Panc1 (cell line): ENCODE measurements at regions not wholly inside any gene's neighbourhood (a gene's known extent, or its start where the extent isn't known, plus 50 kb on each side); places are given as distances from the start of the nearest gene placed in this dataset.

Experiments used
- ATAC-seq: fragments of 200-7000 bp; cut with Tn5 transposase; 2 replicates; pipeline ENCODE4 v1.9.1; 2020; ENCODE audit warnings: mild to moderate bottlenecking, moderate library complexity
- BruUV-seq: library from RNA; stranded (reverse); fragments of 400-500 nt; replicated peaks from 2 replicates; lab custom pipeline; 2021; lab: Mats Ljungman, UMichigan
- CTCF ChIA-PET: fragments of 300-600 bp; sonication (Branson Sonifier 250); formaldehyde crosslinking; loops from one replicate; lab custom pipeline; 2022; ENCODE audit warnings: antibody characterized with exemption; lab: Charles Lee
- POLR2A ChIA-PET: fragments of 300-600 bp; sonication (Branson Sonifier 250); formaldehyde crosslinking; loops from one replicate; lab custom pipeline; 2022; ENCODE audit warnings: antibody characterized with exemption; lab: Charles Lee
- DNase-seq: peaks from one replicate; pipeline ENCODE4 v3.0.0-alpha.2; 2010; ENCODE audit warnings: low read depth, low spot score
- H3K27ac ChIP-seq: 2 replicates; pipeline ENCODE4 v1.5.1; 2011; ENCODE audit warnings: mild to moderate bottlenecking, low read length, inconsistent platforms
- H3K27me3 ChIP-seq: fragments of 200-500 bp; sonication (Bioruptor generic); 2 replicates; pipeline ENCODE4 v1.6.0; 2014; ENCODE audit warnings: low read length, inconsistent platforms; ENCODE audit not compliant: control insufficient read depth, insufficient read depth
- H3K36me3 ChIP-seq: fragments of 200-500 bp; sonication (Bioruptor generic); 2 replicates; pipeline ENCODE4 v1.5.1; 2014; ENCODE audit warnings: inconsistent platforms, mild to moderate bottlenecking, low read length, moderate library complexity; ENCODE audit not compliant: control insufficient read depth, insufficient read depth
- H3K4me1 ChIP-seq: 2 replicates; pipeline ENCODE4 v1.5.1; 2011; ENCODE audit warnings: inconsistent platforms, mild to moderate bottlenecking, low read length, moderate library complexity; ENCODE audit not compliant: control insufficient read depth, insufficient read depth
- H3K4me3 ChIP-seq, 2 experiments: 2 replicates each; pipeline ENCODE4 v1.5.1; 2011 to 2012; ENCODE audit warnings: low read depth in 2 of 2, low read length in 2 of 2, mild to moderate bottlenecking in 2 of 2, inconsistent platforms in 1 of 2, moderate library complexity in 1 of 2
- H3K9me3 ChIP-seq: fragments of 200-500 bp; sonication (Bioruptor generic); 2 replicates; pipeline ENCODE4 v1.5.1; 2014; ENCODE audit warnings: low read depth, mild to moderate bottlenecking, inconsistent platforms, low read length, moderate library complexity; ENCODE audit not compliant: control insufficient read depth, insufficient read depth
- CTCF ChIP-seq: fragments of 450-650 bp; IDR thresholded peaks from 2 replicates; pipeline ENCODE4 v1.5.1; 2017; ENCODE audit warnings: mild to moderate bottlenecking
- POLR2AphosphoS5 ChIP-seq: IDR thresholded peaks from 2 replicates; pipeline ENCODE4 v1.6.1; 2012; ENCODE audit warnings: mild to moderate bottlenecking, low read depth, low read length, moderate library complexity
- REST ChIP-seq, 2 experiments: IDR thresholded peaks; 2 replicates each; pipeline ENCODE4 v1.6.1; 2011 to 2012; ENCODE audit warnings: low read depth in 2 of 2, control low read depth in 1 of 2, low read length in 1 of 2, mild to moderate bottlenecking in 1 of 2, moderate library complexity in 1 of 2; ENCODE audit not compliant: insufficient read depth in 1 of 2
- SIN3A ChIP-seq: IDR thresholded peaks from 2 replicates; pipeline ENCODE4 v1.6.1; 2012; ENCODE audit warnings: low read depth, mild to moderate bottlenecking, low read length, moderate library complexity, borderline replicate concordance; ENCODE audit not compliant: insufficient read depth
- TCF7L2 ChIP-seq: IDR thresholded peaks from 2 replicates; pipeline ENCODE4 v1.6.1; 2011; ENCODE audit warnings: mild to moderate bottlenecking, low read depth, low read length, inconsistent platforms
- in situ Hi-C: cut with HindIII; loops from 2 replicates; pipeline ENCODE4 v1.10.0; 2016; ENCODE audit warnings: low sequenced_read_pairs, low pct_unique_long_range_greater_than_20kb
- intact Hi-C: fragments of 100-400 bp; cut with micrococcal nuclease; formaldehyde crosslinking; loops from one replicate; pipeline ENCODE4 v1.10.0; 2022; ENCODE audit not compliant: unreplicated experiment

- CTCF ChIA-PET: no interaction called here
- H3K27ac ChIP-seq: no peak overlapping the region
- DNase-seq: no peak
- H3K4me3 ChIP-seq: no peak overlapping the region
- BruUV-seq: no TSS peak
- in situ Hi-C loops (no loop called here), intact Hi-C loops (no loop called here)
- no peaks in the 10 kb centered on the region for H3K9me3 ChIP-seq
- no peak for TF ChIP-seq POLR2AphosphoS5
- TF ChIP-seq REST (IDR thresholded peaks at IDR 0.05; ENCODE audit: insufficient read depth in 1 of 2, low read depth in 2 of 2, low read length in 1 of 2): no peak
- TF ChIP-seq TCF7L2: no peak
- TF ChIP-seq SIN3A: no peak
- TF ChIP-seq CTCF: no peak
- no peaks in the 10 kb centered on the region for H3K27me3 ChIP-seq
- H3K4me1 ChIP-seq: no peaks in the 10 kb centered on the region
- no peak for ATAC-seq
- POLR2A ChIA-PET: interaction anchor here (0.6 kb wide), 1 partner anchor 674 kb away, joined by 3 read pairs; no protein-coding TSS in a partner anchor
- no peaks in the 10 kb centered on the region for H3K36me3 ChIP-seq
Observed at GRCh38 chr10:49446031-49446430, 50.1 kb upstream of the DRGX start.
